ENCODE measurements at regions not wholly inside any gene's neighbourhood (a gene's known extent, or its start where the extent isn't known, plus 50 kb on each side); places are given as distances from the start of the nearest gene placed in this dataset.

- no peak for TF ChIP-seq CTCF (IDR thresholded peaks at IDR 0.05)
- no peak for TF ChIP-seq ZFX (IDR thresholded peaks at IDR 0.05; ENCODE audit: borderline replicate concordance)
Measured at GRCh38 chrX:74225111-74225510, 78.9 kb upstream of the ZCCHC13 start.

Measured in 22Rv1 (cell line).